ACHN (cell line): ENCODE measurements at regions not wholly inside any gene's neighbourhood (a gene's known extent, or its start where the extent isn't known, plus 50 kb on each side); places are given as distances from the start of the nearest gene placed in this dataset.
"Not testable (repeated sequence)": the region's sequence is repeated elsewhere in the genome, so short reads cannot be mapped to it uniquely, and the experiment has no call there.

Experiments
- DNase-seq: peaks from one replicate; pipeline ENCODE4 v3.0.0-alpha.2; 2015
- in situ Hi-C: cut with HindIII; loops from 2 replicates; pipeline ENCODE4 v1.10.0; 2017; ENCODE audit warnings: low sequenced_read_pairs, low pct_ligation_motif_present, low pct_unique_long_range_greater_than_20kb

GRCh38 chr18:39178166-39178565, 1612.6 kb upstream of the CELF4 start:
- in situ Hi-C loops: no loop called here
- no peak for DNase-seq

- in situ Hi-C loops: no loop called here
- peak; percentile 0 for DNase-seq
Measured at GRCh38 chr18:39172695-39173421, 1607.3 kb upstream of the CELF4 start.

GRCh38 chr18:39168723-39169122, 1603.1 kb upstream of the CELF4 start:
- in situ Hi-C loops: no loop called here
- DNase-seq: no peak

- in situ Hi-C loops: no loop called here
- no peak for DNase-seq
Measured at GRCh38 chr18:39167990-39168389, 1602.4 kb upstream of the CELF4 start.

- no peak for DNase-seq
- in situ Hi-C loops: no loop called here
Measured at GRCh38 chr18:39166776-39167175, 1601.2 kb upstream of the CELF4 start.

GRCh38 chr18:39162013-39162827, 1596.6 kb upstream of the CELF4 start:
- in situ Hi-C loops: no loop called here

GRCh38 chr18:39149211-39149806, 1583.7 kb upstream of the CELF4 start:
- DNase-seq: no peak
- in situ Hi-C loops: no loop called here

More at GRCh38 chr18:39162013-39162827, 1596.6 kb upstream of the CELF4 start:
- DNase-seq: no peak

GRCh38 chr18:39134255-39134654, 1568.7 kb upstream of the CELF4 start:
- no peak for DNase-seq
- in situ Hi-C loops: no loop called here

GRCh38 chr18:39127538-39127937, 1561.9 kb upstream of the CELF4 start:
- DNase-seq, in situ Hi-C loops: not testable (repeated sequence)

GRCh38 chr18:39113790-39114189, 1548.2 kb upstream of the CELF4 start:
- no peak for DNase-seq
- in situ Hi-C loops: no loop called here

GRCh38 chr18:39105104-39105503, 1539.5 kb upstream of the CELF4 start:
- in situ Hi-C loops: no loop called here
- no peak for DNase-seq

GRCh38 chr18:39072970-39073369, 1507.4 kb upstream of the CELF4 start:
- no peak for DNase-seq
- in situ Hi-C loops: no loop called here

GRCh38 chr18:39062426-39062825, 1496.8 kb upstream of the CELF4 start:
- in situ Hi-C loops: no loop called here
- no peak for DNase-seq

GRCh38 chr18:39058386-39059000, 1492.9 kb upstream of the CELF4 start:
- in situ Hi-C loops: no loop called here
- no peak for DNase-seq

GRCh38 chr18:39057423-39058064, 1491.9 kb upstream of the CELF4 start:
- in situ Hi-C loops: no loop called here
- no peak for DNase-seq

- no peak for DNase-seq
- in situ Hi-C loops: no loop called here
Measured at GRCh38 chr18:39053571-39053970, 1488.0 kb upstream of the CELF4 start.

GRCh38 chr18:39051013-39051412, 1485.4 kb upstream of the CELF4 start:
- in situ Hi-C loops: no loop called here
- DNase-seq: no peak

- in situ Hi-C loops: no loop called here
- peak; percentile 35 for DNase-seq
Measured at GRCh38 chr18:39039813-39040212, 1474.2 kb upstream of the CELF4 start.

GRCh38 chr18:39037925-39038324, 1472.3 kb upstream of the CELF4 start:
- in situ Hi-C loops: no loop called here
- no peak for DNase-seq
